Stimulated activated CD4-positive, alpha-beta T cell treated with anti-CD3 and anti-CD28 coated beads, TNF-alpha, amount 100 ng/mL, for 24 hours (primary cell): ENCODE measurements at regions not wholly inside any gene's neighbourhood (a gene's known extent, or its start where the extent isn't known, plus 50 kb on each side); places are given as distances from the start of the nearest gene placed in this dataset.
A peak's percentile ranks its signal among the peaks of the same experiment; 100 is the strongest.

Source experiments
- DNase-seq, 3 experiments: peaks; one replicate each; pipeline ENCODE4 v3.0.0-alpha.2; 2020; ENCODE audit warnings: low read depth in 3 of 3

- no peak for DNase-seq
These were observed 117.7 kb downstream of the WT1 start for GRCh38 chr11:32317643-32318042.

- no peak for DNase-seq
These were observed 117.0 kb downstream of the WT1 start for GRCh38 chr11:32318071-32319055.

- DNase-seq: no peak
These were observed 111.6 kb downstream of the WT1 start for GRCh38 chr11:32323814-32324130.

- DNase-seq: no peak
These were observed 110.2 kb downstream of the WT1 start for GRCh38 chr11:32325187-32325586.

- no peak for DNase-seq
These were observed 109.6 kb downstream of the WT1 start for GRCh38 chr11:32325725-32326124.

- no peak for DNase-seq
These were observed 108.8 kb downstream of the WT1 start for GRCh38 chr11:32326522-32326921.

GRCh38 chr11:32328392-32328791 is 106.9 kb downstream of the WT1 start:
- DNase-seq: no peak

- DNase-seq: no peak
These were observed 104.2 kb downstream of the WT1 start for GRCh38 chr11:32331098-32331497.

- no peak for DNase-seq
These were observed 103.5 kb downstream of the WT1 start for GRCh38 chr11:32331792-32332191.

- DNase-seq: no peak
These were observed 102.4 kb downstream of the WT1 start for GRCh38 chr11:32332990-32333319.

GRCh38 chr11:32333320-32333991 is 101.9 kb downstream of the WT1 start:
- peak in 1 of 3 experiments; percentile 28 for DNase-seq

GRCh38 chr11:32334822-32335221 is 100.5 kb downstream of the WT1 start:
- DNase-seq: peak in 1 of 3 experiments; percentile 32
